ENCODE measurements at regions not wholly inside any gene's neighbourhood (a gene's known extent, or its start where the extent isn't known, plus 50 kb on each side); places are given as distances from the start of the nearest gene placed in this dataset.

DNA sequence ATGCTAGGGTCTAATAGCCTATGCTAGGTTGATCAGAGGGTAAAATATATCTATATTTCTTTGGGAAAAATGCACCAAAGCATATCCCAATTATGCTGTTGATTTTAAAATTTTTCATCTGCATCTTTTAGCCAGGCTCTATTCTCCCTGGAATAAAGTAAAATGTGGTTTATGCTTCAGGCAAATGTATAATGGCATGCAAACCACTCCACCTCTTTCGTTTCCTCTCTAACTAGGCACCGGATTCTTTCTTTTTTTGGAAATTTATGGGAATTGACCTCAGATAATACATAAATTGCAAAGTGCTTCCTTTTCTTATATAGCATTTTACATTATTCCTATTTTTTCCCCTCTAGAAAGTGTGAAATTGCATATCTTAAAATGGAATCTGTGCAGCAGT is 386.5 kb downstream of the OLFM4 start:
- TF ChIP-seq, protein P1, sequence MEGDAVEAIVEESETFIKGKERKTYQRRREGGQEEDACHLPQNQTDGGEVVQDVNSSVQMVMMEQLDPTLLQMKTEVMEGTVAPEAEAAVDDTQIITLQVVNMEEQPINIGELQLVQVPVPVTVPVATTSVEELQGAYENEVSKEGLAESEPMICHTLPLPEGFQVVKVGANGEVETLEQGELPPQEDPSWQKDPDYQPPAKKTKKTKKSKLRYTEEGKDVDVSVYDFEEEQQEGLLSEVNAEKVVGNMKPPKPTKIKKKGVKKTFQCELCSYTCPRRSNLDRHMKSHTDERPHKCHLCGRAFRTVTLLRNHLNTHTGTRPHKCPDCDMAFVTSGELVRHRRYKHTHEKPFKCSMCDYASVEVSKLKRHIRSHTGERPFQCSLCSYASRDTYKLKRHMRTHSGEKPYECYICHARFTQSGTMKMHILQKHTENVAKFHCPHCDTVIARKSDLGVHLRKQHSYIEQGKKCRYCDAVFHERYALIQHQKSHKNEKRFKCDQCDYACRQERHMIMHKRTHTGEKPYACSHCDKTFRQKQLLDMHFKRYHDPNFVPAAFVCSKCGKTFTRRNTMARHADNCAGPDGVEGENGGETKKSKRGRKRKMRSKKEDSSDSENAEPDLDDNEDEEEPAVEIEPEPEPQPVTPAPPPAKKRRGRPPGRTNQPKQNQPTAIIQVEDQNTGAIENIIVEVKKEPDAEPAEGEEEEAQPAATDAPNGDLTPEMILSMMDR (IDR thresholded peaks at IDR 0.05; ENCODE audit: low read depth, low read length, poor library complexity, severe bottlenecking): no peak
- no peak for TF ChIP-seq EZH2phosphoT487 (IDR thresholded peaks at IDR 0.05; ENCODE audit: borderline replicate concordance, low read length)
